ENCODE measurements at regions not wholly inside any gene's neighbourhood (a gene's known extent, or its start where the extent isn't known, plus 50 kb on each side); places are given as distances from the start of the nearest gene placed in this dataset.
A peak's percentile ranks its signal among the peaks of the same experiment; 100 is the strongest.

DNA sequence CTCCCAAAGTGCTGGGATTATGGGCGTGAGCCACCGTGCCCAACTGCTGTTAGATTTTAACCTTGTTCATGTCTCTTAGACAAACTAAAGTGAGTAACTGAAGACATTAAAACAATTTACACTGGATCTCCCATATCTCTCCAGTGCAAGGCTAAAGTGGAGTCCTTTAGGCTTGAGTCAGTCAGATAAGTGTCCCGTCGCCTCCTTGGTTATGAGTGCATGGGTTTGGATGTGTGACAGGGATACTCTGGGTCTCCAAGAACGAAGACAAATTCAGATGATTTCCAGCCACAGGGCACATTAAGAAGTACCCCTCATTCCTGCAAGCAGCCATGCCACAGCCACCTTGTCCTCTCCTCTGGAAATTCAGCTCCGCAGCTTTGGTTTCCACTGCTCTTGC is 66.1 kb upstream of the PDZD8 start (continued):
- TF ChIP-seq, protein P1, sequence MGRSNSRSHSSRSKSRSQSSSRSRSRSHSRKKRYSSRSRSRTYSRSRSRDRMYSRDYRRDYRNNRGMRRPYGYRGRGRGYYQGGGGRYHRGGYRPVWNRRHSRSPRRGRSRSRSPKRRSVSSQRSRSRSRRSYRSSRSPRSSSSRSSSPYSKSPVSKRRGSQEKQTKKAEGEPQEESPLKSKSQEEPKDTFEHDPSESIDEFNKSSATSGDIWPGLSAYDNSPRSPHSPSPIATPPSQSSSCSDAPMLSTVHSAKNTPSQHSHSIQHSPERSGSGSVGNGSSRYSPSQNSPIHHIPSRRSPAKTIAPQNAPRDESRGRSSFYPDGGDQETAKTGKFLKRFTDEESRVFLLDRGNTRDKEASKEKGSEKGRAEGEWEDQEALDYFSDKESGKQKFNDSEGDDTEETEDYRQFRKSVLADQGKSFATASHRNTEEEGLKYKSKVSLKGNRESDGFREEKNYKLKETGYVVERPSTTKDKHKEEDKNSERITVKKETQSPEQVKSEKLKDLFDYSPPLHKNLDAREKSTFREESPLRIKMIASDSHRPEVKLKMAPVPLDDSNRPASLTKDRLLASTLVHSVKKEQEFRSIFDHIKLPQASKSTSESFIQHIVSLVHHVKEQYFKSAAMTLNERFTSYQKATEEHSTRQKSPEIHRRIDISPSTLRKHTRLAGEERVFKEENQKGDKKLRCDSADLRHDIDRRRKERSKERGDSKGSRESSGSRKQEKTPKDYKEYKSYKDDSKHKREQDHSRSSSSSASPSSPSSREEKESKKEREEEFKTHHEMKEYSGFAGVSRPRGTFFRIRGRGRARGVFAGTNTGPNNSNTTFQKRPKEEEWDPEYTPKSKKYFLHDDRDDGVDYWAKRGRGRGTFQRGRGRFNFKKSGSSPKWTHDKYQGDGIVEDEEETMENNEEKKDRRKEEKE (IDR thresholded peaks at IDR 0.05; ENCODE audit: borderline replicate concordance in 1 of 2, control insufficient read depth in 1 of 2, low read depth in 2 of 2, low read length in 1 of 2), result no peak
- TF ChIP-seq GATAD2B (IDR thresholded peaks at IDR 0.05; ENCODE audit: borderline replicate concordance), result no peak

GRCh38 chr10:117439243-117439912 is 64.1 kb upstream of the PDZD8 start:
- FAIRE-seq (no peak), DNase-seq (ENCODE audit: extremely low read depth in 1 of 4, low spot score in 3 of 4) (no peak), ATAC-seq (no peak)
- H3K27me3 ChIP-seq (ENCODE audit: control insufficient read depth in 2 of 2, insufficient read depth in 2 of 2, low read length in 2 of 2), result no peaks in the 10 kb centered on the region
- no peak overlapping the region for H2AFZ ChIP-seq (ENCODE audit: low read depth, low read length)
- no TSS peak for BruUV-seq (replicated peaks)
- H3K4me1 ChIP-seq (replicated peaks in 1 of 2; ENCODE audit: control insufficient read depth in 2 of 2, insufficient read depth in 2 of 2, low read length in 2 of 2), result peaks cover 12 to 14% of the 10 kb centered on the region in 2 experiments; a peak in 3 of 5 replicates
- H3K4me2 ChIP-seq (ENCODE audit: insufficient read depth, low read length), result no peak overlapping the region
- H4K20me1 ChIP-seq (replicated peaks; ENCODE audit: control insufficient read depth, insufficient read depth, low read length), result no peaks in the 10 kb centered on the region
- H3K9me1 ChIP-seq (ENCODE audit: control insufficient read depth, insufficient read depth, low read length), result no peaks in the 10 kb centered on the region
- H3K36me3 ChIP-seq (ENCODE audit: control insufficient read depth, insufficient read depth, low read length), result no peaks in the 10 kb centered on the region
- 0% methylated on average over 4 of the region's 4 CpGs for WGBS (ENCODE audit: insufficient coverage, low coverage, missing lambda C conversion rate)
- POLR2A ChIA-PET, result interaction anchor here (0.5 kb wide), 1 partner anchor 12 kb away, joined by 3 read pairs; no protein-coding TSS in a partner anchor
- in situ Hi-C loops (cut with MboI) (loop anchor here (25.0 kb wide), 1 partner anchor 202 kb away; the partner anchor contains the start of gene SLC18A2), intact Hi-C loops (cut with micrococcal nuclease) (no loop called here)
- no peak overlapping the region for H3K4me3 ChIP-seq
- H3K27ac ChIP-seq (ENCODE audit: extremely low read depth, low read depth, low read length), result no peak overlapping the region
- peaks cover 3% of the 10 kb centered on the region; the same call in 1 of the 2 replicates for H3K9me3 ChIP-seq (replicated peaks; ENCODE audit: control insufficient read depth, insufficient read depth, low read depth, low read length)
- H3K79me2 ChIP-seq (ENCODE audit: control insufficient read depth, insufficient read depth, low read length), result no peaks in the 10 kb centered on the region
- TF ChIP-seq FOXA3 (CRISPR knock-in tag; conservative IDR thresholded peaks at IDR 0.05 in 1 of 2, IDR thresholded peaks at IDR 0.05 in 1 of 2), result no peak
- TF ChIP-seq CEBPG (CRISPR knock-in tag; IDR thresholded peaks at IDR 0.05), result no peak
- TF ChIP-seq CEBPG (tag; conservative IDR thresholded peaks at IDR 0.05 in 1 of 2, IDR thresholded peaks at IDR 0.05 in 1 of 2), result 0 out of 4 replicates have a peak, but pooled peaks of 1 of the 2 experiments have one; percentile 22
- CTCF ChIA-PET (ENCODE audit: low intra/inter-chr PET ratio), result no interaction called here
- no peak overlapping the region; a peak in 1 of 4 replicates for H3K9ac ChIP-seq (ENCODE audit: insufficient read depth in 1 of 2, low read depth in 2 of 2, low read length in 2 of 2)

Data from K562 (cell line).